ENCODE measurements at regions not wholly inside any gene's neighbourhood (a gene's known extent, or its start where the extent isn't known, plus 50 kb on each side); places are given as distances from the start of the nearest gene placed in this dataset.
"Not testable (repeated sequence)": the region's sequence is repeated elsewhere in the genome, so short reads cannot be mapped to it uniquely, and the experiment has no call there.

GRCh38 chr18:10149768-10150556 is 236.1 kb downstream of the VAPA start:
- WGBS (ENCODE audit: insufficient coverage, insufficient read length): no CpG with 5 or more reads among the region's 9 CpGs
- Histone ChIP-seq H3K36me3 (ENCODE audit: control insufficient read depth, insufficient read depth, low read length) (no peaks in the 10 kb centered on the region), H3K4me3 (ENCODE audit: low read length) (no peak overlapping the region), H3K4me1 (ENCODE audit: control insufficient read depth, insufficient read depth, low read length) (0 out of 2 replicates have a peak, but pooled peaks cover 2% of the 10 kb centered on the region), H3K9me3 (ENCODE audit: control insufficient read depth, insufficient read depth, low read length) (no peaks in the 10 kb centered on the region), H3K27me3 (ENCODE audit: control insufficient read depth, insufficient read depth, low read length) (no peaks in the 10 kb centered on the region), H3K27ac (ENCODE audit: low read length) (no peak overlapping the region)
- no peak for DNase-seq (ENCODE audit: low read depth, low spot score)

GRCh38 chr18:10150576-10150975 is 236.8 kb downstream of the VAPA start:
- H3K9me3 ChIP-seq (ENCODE audit: control insufficient read depth, insufficient read depth, low read length); H3K4me1 ChIP-seq (ENCODE audit: control insufficient read depth, insufficient read depth, low read length); H3K27ac ChIP-seq (ENCODE audit: low read length); H3K4me3 ChIP-seq (ENCODE audit: low read length); DNase-seq (ENCODE audit: low read depth, low spot score); H3K27me3 ChIP-seq (ENCODE audit: control insufficient read depth, insufficient read depth, low read length); H3K36me3 ChIP-seq (ENCODE audit: control insufficient read depth, insufficient read depth, low read length): not testable (repeated sequence)
- WGBS (ENCODE audit: insufficient coverage, insufficient read length): no CpG with 5 or more reads among the region's 17 CpGs

GRCh38 chr18:10152475-10152874 is 238.7 kb downstream of the VAPA start:
- no peak overlapping the region for H3K27ac ChIP-seq (ENCODE audit: low read length)
- H3K9me3 ChIP-seq (ENCODE audit: control insufficient read depth, insufficient read depth, low read length): no peaks in the 10 kb centered on the region
- no peak for DNase-seq (ENCODE audit: low read depth, low spot score)
- no peaks in the 10 kb centered on the region for H3K36me3 ChIP-seq (ENCODE audit: control insufficient read depth, insufficient read depth, low read length)
- no peaks in the 10 kb centered on the region for H3K27me3 ChIP-seq (ENCODE audit: control insufficient read depth, insufficient read depth, low read length)
- H3K4me1 ChIP-seq (ENCODE audit: control insufficient read depth, insufficient read depth, low read length): no peaks in the 10 kb centered on the region
- H3K4me3 ChIP-seq (ENCODE audit: low read length): no peak overlapping the region
- WGBS (ENCODE audit: insufficient coverage, insufficient read length): no CpG with 5 or more reads among the region's 7 CpGs

GRCh38 chr18:10153924-10154752 is 240.3 kb downstream of the VAPA start:
- H3K4me1 ChIP-seq (ENCODE audit: control insufficient read depth, insufficient read depth, low read length): no peaks in the 10 kb centered on the region
- H3K27ac ChIP-seq (ENCODE audit: low read length): no peak overlapping the region
- no CpG with 5 or more reads among the region's 2 CpGs for WGBS (ENCODE audit: insufficient coverage, insufficient read length)
- H3K27me3 ChIP-seq (ENCODE audit: control insufficient read depth, insufficient read depth, low read length): no peaks in the 10 kb centered on the region
- H3K36me3 ChIP-seq (ENCODE audit: control insufficient read depth, insufficient read depth, low read length): no peaks in the 10 kb centered on the region
- no peak overlapping the region for H3K4me3 ChIP-seq (ENCODE audit: low read length)
- H3K9me3 ChIP-seq (ENCODE audit: control insufficient read depth, insufficient read depth, low read length): no peaks in the 10 kb centered on the region
- DNase-seq (ENCODE audit: low read depth, low spot score): no peak

- H3K36me3 ChIP-seq (ENCODE audit: control insufficient read depth, insufficient read depth, low read length): no peaks in the 10 kb centered on the region
- H3K4me1 ChIP-seq (ENCODE audit: control insufficient read depth, insufficient read depth, low read length): no peaks in the 10 kb centered on the region
- DNase-seq (ENCODE audit: low read depth, low spot score): no peak
- no peaks in the 10 kb centered on the region for H3K9me3 ChIP-seq (ENCODE audit: control insufficient read depth, insufficient read depth, low read length)
- no peak overlapping the region for H3K4me3 ChIP-seq (ENCODE audit: low read length)
- H3K27me3 ChIP-seq (ENCODE audit: control insufficient read depth, insufficient read depth, low read length): no peaks in the 10 kb centered on the region
- WGBS (ENCODE audit: insufficient coverage, insufficient read length): no CpG with 5 or more reads among the region's 6 CpGs
- H3K27ac ChIP-seq (ENCODE audit: low read length): no peak overlapping the region
Observed at GRCh38 chr18:10157706-10158105, 243.9 kb downstream of the VAPA start.

- DNase-seq (ENCODE audit: low read depth, low spot score): no peak
- Histone ChIP-seq H3K27me3 (ENCODE audit: control insufficient read depth, insufficient read depth, low read length) (no peaks in the 10 kb centered on the region), H3K4me1 (ENCODE audit: control insufficient read depth, insufficient read depth, low read length) (no peaks in the 10 kb centered on the region), H3K27ac (ENCODE audit: low read length) (no peak overlapping the region), H3K4me3 (ENCODE audit: low read length) (no peak overlapping the region), H3K9me3 (ENCODE audit: control insufficient read depth, insufficient read depth, low read length) (no peaks in the 10 kb centered on the region), H3K36me3 (ENCODE audit: control insufficient read depth, insufficient read depth, low read length) (no peaks in the 10 kb centered on the region)
- no CpG with 5 or more reads among the region's 10 CpGs for WGBS (ENCODE audit: insufficient coverage, insufficient read length)
Observed at GRCh38 chr18:10160251-10160650, 246.4 kb downstream of the VAPA start.

- no peak overlapping the region for H3K27ac ChIP-seq (ENCODE audit: low read length)
- no peaks in the 10 kb centered on the region for H3K36me3 ChIP-seq (ENCODE audit: control insufficient read depth, insufficient read depth, low read length)
- H3K27me3 ChIP-seq (ENCODE audit: control insufficient read depth, insufficient read depth, low read length): no peaks in the 10 kb centered on the region
- no peak overlapping the region for H3K4me3 ChIP-seq (ENCODE audit: low read length)
- no peak for DNase-seq (ENCODE audit: low read depth, low spot score)
- no peaks in the 10 kb centered on the region for H3K9me3 ChIP-seq (ENCODE audit: control insufficient read depth, insufficient read depth, low read length)
- WGBS (ENCODE audit: insufficient coverage, insufficient read length): no CpG with 5 or more reads among the region's 12 CpGs
- H3K4me1 ChIP-seq (ENCODE audit: control insufficient read depth, insufficient read depth, low read length): no peaks in the 10 kb centered on the region
Observed at GRCh38 chr18:10161315-10161714, 247.5 kb downstream of the VAPA start.

GRCh38 chr18:10162340-10162739 is 248.5 kb downstream of the VAPA start:
- Histone ChIP-seq H3K36me3 (ENCODE audit: control insufficient read depth, insufficient read depth, low read length) (no peaks in the 10 kb centered on the region), H3K4me3 (ENCODE audit: low read length) (no peak overlapping the region), H3K4me1 (ENCODE audit: control insufficient read depth, insufficient read depth, low read length) (no peaks in the 10 kb centered on the region), H3K9me3 (ENCODE audit: control insufficient read depth, insufficient read depth, low read length) (no peaks in the 10 kb centered on the region), H3K27ac (ENCODE audit: low read length) (no peak overlapping the region), H3K27me3 (ENCODE audit: control insufficient read depth, insufficient read depth, low read length) (no peaks in the 10 kb centered on the region)
- WGBS (ENCODE audit: insufficient coverage, insufficient read length): no CpG with 5 or more reads among the region's 4 CpGs
- DNase-seq (ENCODE audit: low read depth, low spot score): no peak

- Histone ChIP-seq H3K9me3 (ENCODE audit: control insufficient read depth, insufficient read depth, low read length) (no peaks in the 10 kb centered on the region), H3K4me3 (ENCODE audit: low read length) (no peak overlapping the region), H3K27ac (ENCODE audit: low read length) (no peak overlapping the region), H3K4me1 (ENCODE audit: control insufficient read depth, insufficient read depth, low read length) (no peaks in the 10 kb centered on the region), H3K27me3 (ENCODE audit: control insufficient read depth, insufficient read depth, low read length) (no peaks in the 10 kb centered on the region), H3K36me3 (ENCODE audit: control insufficient read depth, insufficient read depth, low read length) (no peaks in the 10 kb centered on the region)
- no peak for DNase-seq (ENCODE audit: low read depth, low spot score)
- no CpG with 5 or more reads among the region's 17 CpGs for WGBS (ENCODE audit: insufficient coverage, insufficient read length)
Observed at GRCh38 chr18:10164271-10165071, 250.7 kb downstream of the VAPA start.

- Histone ChIP-seq H3K4me1 (ENCODE audit: control insufficient read depth, insufficient read depth, low read length) (no peaks in the 10 kb centered on the region), H3K27me3 (ENCODE audit: control insufficient read depth, insufficient read depth, low read length) (no peaks in the 10 kb centered on the region), H3K9me3 (ENCODE audit: control insufficient read depth, insufficient read depth, low read length) (no peaks in the 10 kb centered on the region), H3K27ac (ENCODE audit: low read length) (no peak overlapping the region), H3K36me3 (ENCODE audit: control insufficient read depth, insufficient read depth, low read length) (no peaks in the 10 kb centered on the region), H3K4me3 (ENCODE audit: low read length) (no peak overlapping the region)
- WGBS (ENCODE audit: insufficient coverage, insufficient read length): no CpG with 5 or more reads among the region's 22 CpGs
- DNase-seq (ENCODE audit: low read depth, low spot score): no peak
Observed at GRCh38 chr18:10166164-10166807, 252.5 kb downstream of the VAPA start.
